ENCODE measurements at regions not wholly inside any gene's neighbourhood (a gene's known extent, or its start where the extent isn't known, plus 50 kb on each side); places are given as distances from the start of the nearest gene placed in this dataset.
"Not testable (repeated sequence)": the region's sequence is repeated elsewhere in the genome, so short reads cannot be mapped to it uniquely, and the experiment has no call there.

GRCh38 chr9:110031511-110032173 is 176.3 kb downstream of the C9orf152 start:
- Histone ChIP-seq H4K20me1 (ENCODE audit: insufficient read depth, low read length) (no peaks in the 10 kb centered on the region; the same call in 1 of the 2 replicates), H2BK120ac (ENCODE audit: low read depth, low read length) (peak overlapping the region; percentile 100), H2BK15ac (ENCODE audit: low read depth, low read length) (peak overlapping the region; percentile 93), H3K27me3 (ENCODE audit: control insufficient read depth, insufficient read depth, low read length) (no peaks in the 10 kb centered on the region), H3K9me1 (ENCODE audit: insufficient read depth, low read length) (peaks cover 18% of the 10 kb centered on the region), H4K91ac (ENCODE audit: insufficient read depth, low read depth, low read length) (peak overlapping the region; percentile 95), H2AFZ (replicated peaks; ENCODE audit: low read length, poor library complexity) (peak overlapping the region; percentile 71), H3K56ac (ENCODE audit: extremely low read depth, insufficient read depth, low read length) (peak overlapping the region; percentile 91), H3K36me3 (ENCODE audit: control insufficient read depth, insufficient read depth, low read length) (no peaks in the 10 kb centered on the region), H3K9me3 (ENCODE audit: control insufficient read depth, insufficient read depth, low read length) (no peaks in the 10 kb centered on the region), H2BK20ac (ENCODE audit: low read depth, low read length) (peak overlapping the region; percentile 100), H3K4me1 (ENCODE audit: control insufficient read depth, insufficient read depth, low read length) (peaks cover 20% of the 10 kb centered on the region), H2AK5ac (ENCODE audit: low read depth, low read length) (peak overlapping the region; percentile 98), H3K23ac (ENCODE audit: low read depth, low read length) (peak overlapping the region; percentile 100), H3K79me1 (ENCODE audit: low read depth in 1 of 2, low read length in 2 of 2) (peaks cover 16 to 58% of the 10 kb centered on the region in 2 experiments), H3K27ac (ENCODE audit: insufficient read depth, low read length) (peak overlapping the region; percentile 64), H3K14ac (replicated peaks; ENCODE audit: low read depth, low read length) (peak overlapping the region; percentile 95), H3K18ac (ENCODE audit: low read depth, low read length) (peak overlapping the region; percentile 91), H4K8ac (ENCODE audit: low read depth in 2 of 2, low read length in 2 of 2) (peak overlapping the region; percentile 35 to 99), H3K4ac (ENCODE audit: low read depth, low read length) (peak overlapping the region; percentile 99), H3K4me3 (ENCODE audit: insufficient read depth, low read depth, low read length) (no peak overlapping the region), H2BK5ac (ENCODE audit: low read depth, low read length, poor library complexity, severe bottlenecking) (peak overlapping the region; percentile 98), H2AK9ac (replicated peaks; ENCODE audit: low read depth, low read length, poor library complexity) (peak overlapping the region; percentile 67), H3K9ac (ENCODE audit: low read depth, low read length) (peak overlapping the region; percentile 7; the same call in 1 of the 2 replicates), H3K4me2 (ENCODE audit: low read depth, low read length) (peak overlapping the region; percentile 66; the same call in 1 of the 2 replicates), H4K5ac (ENCODE audit: low read depth, low read length) (peak overlapping the region; percentile 62; the same call in 1 of the 2 replicates)
- peak; percentile 57 for ATAC-seq (ENCODE audit: low read depth)
- intact Hi-C loops (cut with micrococcal nuclease) (no loop called here), dilution Hi-C loops (cut with HindIII; ENCODE audit: low sequenced_read_pairs, unreplicated experiment) (no loop called here), in situ Hi-C loops (cut with MboI; ENCODE audit: low sequenced_read_pairs) (no loop called here)
- ChIA-PET POLR2A (ENCODE audit: unreplicated experiment) (interaction anchor here (0.7 kb wide), 2 partner anchors 33 to 119 kb away, joined by 4 to 9 read pairs; no protein-coding TSS in a partner anchor), CTCF (interaction anchor here (0.6 kb wide), 2 partner anchors 54 to 300 kb away, joined by 3 to 10 read pairs; no protein-coding TSS in a partner anchor)
- TF ChIP-seq CTCF (conservative IDR thresholded peaks at IDR 0.05; ENCODE audit: low read depth, low read length) (no peak), FOS (IDR thresholded peaks at IDR 0.05; ENCODE audit: low read depth, low read length) (peak; percentile 83), RCOR1 (IDR thresholded peaks at IDR 0.05; ENCODE audit: insufficient replicate concordance, low read length) (peak; percentile 27)
- BruUV-seq (replicated peaks) = no TSS peak
- WGBS, 2 experiments (ENCODE audit: extremely low coverage in 2 of 2, insufficient read length in 1 of 2) = no CpG with 5 or more reads among the region's 3 CpGs
- peak; percentile 92 for DNase-seq

- Histone ChIP-seq H4K91ac (ENCODE audit: insufficient read depth, low read depth, low read length) (peak overlapping the region; percentile 68; the same call in 1 of the 2 replicates), H3K27ac (ENCODE audit: insufficient read depth, low read length) (peak overlapping the region; percentile 64; the same call in 1 of the 2 replicates), H3K4me1 (ENCODE audit: control insufficient read depth, insufficient read depth, low read length) (peaks cover 16% of the 10 kb centered on the region; the same call in 1 of the 2 replicates), H3K18ac (ENCODE audit: low read depth, low read length) (peak overlapping the region; percentile 96; the same call in 1 of the 2 replicates), H3K4ac (ENCODE audit: low read depth, low read length) (peak overlapping the region; percentile 73), H3K79me1 (ENCODE audit: low read depth in 1 of 2, low read length in 2 of 2) (peaks cover 15 to 52% of the 10 kb centered on the region in 2 experiments), H2BK20ac (ENCODE audit: low read depth, low read length) (peak overlapping the region; percentile 72), H2BK15ac (ENCODE audit: low read depth, low read length) (peak overlapping the region; percentile 88; the same call in 1 of the 3 replicates), H2BK5ac (ENCODE audit: low read depth, low read length, poor library complexity, severe bottlenecking) (peak overlapping the region; percentile 22), H3K9me1 (ENCODE audit: insufficient read depth, low read length) (peaks cover 18% of the 10 kb centered on the region), H2AK5ac (ENCODE audit: low read depth, low read length) (peak overlapping the region; percentile 99), H3K14ac (replicated peaks; ENCODE audit: low read depth, low read length) (0 out of 2 replicates have a peak overlapping the region, but pooled peaks have one; percentile 81), H2BK120ac (ENCODE audit: low read depth, low read length) (peak overlapping the region; percentile 81)
- BruUV-seq (replicated peaks); H3K36me3 ChIP-seq (ENCODE audit: control insufficient read depth, insufficient read depth, low read length); H4K5ac ChIP-seq (ENCODE audit: low read depth, low read length); H3K9ac ChIP-seq (ENCODE audit: low read depth, low read length); H3K56ac ChIP-seq (ENCODE audit: extremely low read depth, insufficient read depth, low read length); H2AFZ ChIP-seq (replicated peaks; ENCODE audit: low read length, poor library complexity); in situ Hi-C loops (cut with MboI; ENCODE audit: low sequenced_read_pairs); H3K23ac ChIP-seq (ENCODE audit: low read depth, low read length); intact Hi-C loops (cut with micrococcal nuclease); H4K20me1 ChIP-seq (ENCODE audit: insufficient read depth, low read length); H3K9me3 ChIP-seq (ENCODE audit: control insufficient read depth, insufficient read depth, low read length); H3K27me3 ChIP-seq (ENCODE audit: control insufficient read depth, insufficient read depth, low read length); H4K8ac ChIP-seq (ENCODE audit: low read depth in 2 of 2, low read length in 2 of 2); H3K4me2 ChIP-seq (ENCODE audit: low read depth, low read length); H2AK9ac ChIP-seq (replicated peaks; ENCODE audit: low read depth, low read length, poor library complexity); dilution Hi-C loops (cut with HindIII; ENCODE audit: low sequenced_read_pairs, unreplicated experiment); DNase-seq; ATAC-seq (ENCODE audit: low read depth); H3K4me3 ChIP-seq (ENCODE audit: insufficient read depth, low read depth, low read length): not testable (repeated sequence)
- WGBS, 2 experiments (ENCODE audit: extremely low coverage in 2 of 2, insufficient read length in 1 of 2) = no CpG with 5 or more reads among the region's 7 CpGs
- ChIA-PET CTCF (interaction anchor here (0.6 to 0.7 kb wide), 2 partner anchors 129 to 299 kb away, joined by 3 read pairs; no protein-coding TSS in a partner anchor), POLR2A (ENCODE audit: unreplicated experiment) (interaction anchor here (0.7 kb wide), 2 partner anchors 34 to 120 kb away, joined by 4 to 9 read pairs; no protein-coding TSS in a partner anchor)
These were observed 175.4 kb downstream of the C9orf152 start for GRCh38 chr9:110032532-110032931.

Data from IMR-90 (cell line).